KMS-11 (cell line): ENCODE measurements at regions not wholly inside any gene's neighbourhood (a gene's known extent, or its start where the extent isn't known, plus 50 kb on each side); places are given as distances from the start of the nearest gene placed in this dataset.

Source experiments
- H2AFZ ChIP-seq: fragments of 200-600 bp; sonication (generic); 2 replicates; pipeline ENCODE4 v1.6.1; 2016; ENCODE audit warnings: antibody characterized with exemption, mixed run types, low read depth
- H3K27ac ChIP-seq: fragments of 200-600 bp; sonication (generic); 2 replicates; pipeline ENCODE4 v1.6.1; 2016; ENCODE audit warnings: mild to moderate bottlenecking, mixed run types
- H3K27me3 ChIP-seq: fragments of 200-600 bp; sonication (generic); 2 replicates; pipeline ENCODE4 v1.6.1; 2017; ENCODE audit warnings: mild to moderate bottlenecking, low read depth, mixed run types, moderate library complexity; ENCODE audit not compliant: insufficient read depth
- H3K36me3 ChIP-seq: fragments of 200-600 bp; sonication (generic); 2 replicates; pipeline ENCODE4 v1.6.1; 2017; ENCODE audit warnings: mild to moderate bottlenecking, mixed run types; ENCODE audit not compliant: insufficient read depth
- H3K4me1 ChIP-seq: fragments of 200-600 bp; sonication (generic); 2 replicates; pipeline ENCODE4 v1.6.1; 2016; ENCODE audit warnings: mild to moderate bottlenecking, low read depth, mixed run types; ENCODE audit not compliant: poor library complexity, severe bottlenecking
- H3K4me2 ChIP-seq: fragments of 200-600 bp; sonication (generic); 2 replicates; pipeline ENCODE4 v1.7.0; 2016; ENCODE audit warnings: mild to moderate bottlenecking, mixed run types
- H3K4me3 ChIP-seq: fragments of 200-600 bp; sonication (generic); IDR thresholded peaks from 2 replicates; pipeline ENCODE4 v1.6.1; 2017; ENCODE audit warnings: low read depth, low read length, mixed read lengths; ENCODE audit not compliant: insufficient read depth
- H3K79me2 ChIP-seq: fragments of 200-600 bp; sonication (generic); 2 replicates; pipeline ENCODE4 v1.6.1; 2016; ENCODE audit warnings: low read depth, mixed run types; ENCODE audit not compliant: insufficient read depth
- H3K9ac ChIP-seq: fragments of 200-600 bp; sonication (generic); 2 replicates; pipeline ENCODE4 v1.6.1; 2016; ENCODE audit warnings: mild to moderate bottlenecking, mixed run types
- H4K20me1 ChIP-seq: fragments of 200-600 bp; sonication (generic); 2 replicates; pipeline ENCODE4 v1.6.1; 2016; ENCODE audit warnings: mild to moderate bottlenecking, mixed run types; ENCODE audit not compliant: insufficient read depth
- TF ChIP-seq, protein P1 (sequence below): fragments of 200-600 bp; sonication (generic); conservative IDR thresholded peaks from 2 replicates; pipeline ENCODE4 v1.6.1; 2017; ENCODE audit warnings: low read depth, mild to moderate bottlenecking, antibody characterized with exemption, low read length, moderate library complexity, mixed read lengths

DNA sequence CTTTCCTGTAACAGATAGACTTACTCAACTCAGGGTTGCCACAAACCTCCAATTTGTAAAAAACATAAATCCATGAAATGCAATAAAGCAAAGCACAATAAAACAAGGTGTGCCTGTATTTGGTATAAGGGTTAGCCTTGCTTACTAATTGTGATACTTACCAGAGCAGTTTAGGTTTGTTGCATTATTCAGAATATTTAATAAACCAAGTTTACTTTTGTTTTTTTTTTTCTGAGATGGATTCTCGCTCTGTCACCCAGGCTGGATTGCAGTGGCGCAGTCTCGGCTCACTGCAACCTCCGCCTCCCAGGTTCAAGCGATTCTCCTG is 79.6 kb downstream of the SEC61G start:
- Histone ChIP-seq H4K20me1 (no peaks in the 10 kb centered on the region), H3K4me2 (no peak overlapping the region), H3K4me1 (no peaks in the 10 kb centered on the region), H3K27ac (no peak overlapping the region), H3K27me3 (no peaks in the 10 kb centered on the region), H3K4me3 (no peak overlapping the region), H3K79me2 (no peaks in the 10 kb centered on the region), H3K36me3 (no peaks in the 10 kb centered on the region), H2AFZ (no peak overlapping the region), H3K9ac (no peak overlapping the region)
- TF ChIP-seq, protein P1, sequence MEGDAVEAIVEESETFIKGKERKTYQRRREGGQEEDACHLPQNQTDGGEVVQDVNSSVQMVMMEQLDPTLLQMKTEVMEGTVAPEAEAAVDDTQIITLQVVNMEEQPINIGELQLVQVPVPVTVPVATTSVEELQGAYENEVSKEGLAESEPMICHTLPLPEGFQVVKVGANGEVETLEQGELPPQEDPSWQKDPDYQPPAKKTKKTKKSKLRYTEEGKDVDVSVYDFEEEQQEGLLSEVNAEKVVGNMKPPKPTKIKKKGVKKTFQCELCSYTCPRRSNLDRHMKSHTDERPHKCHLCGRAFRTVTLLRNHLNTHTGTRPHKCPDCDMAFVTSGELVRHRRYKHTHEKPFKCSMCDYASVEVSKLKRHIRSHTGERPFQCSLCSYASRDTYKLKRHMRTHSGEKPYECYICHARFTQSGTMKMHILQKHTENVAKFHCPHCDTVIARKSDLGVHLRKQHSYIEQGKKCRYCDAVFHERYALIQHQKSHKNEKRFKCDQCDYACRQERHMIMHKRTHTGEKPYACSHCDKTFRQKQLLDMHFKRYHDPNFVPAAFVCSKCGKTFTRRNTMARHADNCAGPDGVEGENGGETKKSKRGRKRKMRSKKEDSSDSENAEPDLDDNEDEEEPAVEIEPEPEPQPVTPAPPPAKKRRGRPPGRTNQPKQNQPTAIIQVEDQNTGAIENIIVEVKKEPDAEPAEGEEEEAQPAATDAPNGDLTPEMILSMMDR = no peak

GRCh38 chr7:54678763-54679489 is 80.1 kb downstream of the SEC61G start:
- Histone ChIP-seq H2AFZ (no peak overlapping the region), H3K27ac (no peak overlapping the region), H3K9ac (no peak overlapping the region), H4K20me1 (no peaks in the 10 kb centered on the region), H3K27me3 (no peaks in the 10 kb centered on the region), H3K4me3 (no peak overlapping the region), H3K36me3 (no peaks in the 10 kb centered on the region), H3K4me1 (no peaks in the 10 kb centered on the region), H3K79me2 (no peaks in the 10 kb centered on the region), H3K4me2 (no peak overlapping the region)
- TF ChIP-seq, protein P1 = no peak

DNA sequence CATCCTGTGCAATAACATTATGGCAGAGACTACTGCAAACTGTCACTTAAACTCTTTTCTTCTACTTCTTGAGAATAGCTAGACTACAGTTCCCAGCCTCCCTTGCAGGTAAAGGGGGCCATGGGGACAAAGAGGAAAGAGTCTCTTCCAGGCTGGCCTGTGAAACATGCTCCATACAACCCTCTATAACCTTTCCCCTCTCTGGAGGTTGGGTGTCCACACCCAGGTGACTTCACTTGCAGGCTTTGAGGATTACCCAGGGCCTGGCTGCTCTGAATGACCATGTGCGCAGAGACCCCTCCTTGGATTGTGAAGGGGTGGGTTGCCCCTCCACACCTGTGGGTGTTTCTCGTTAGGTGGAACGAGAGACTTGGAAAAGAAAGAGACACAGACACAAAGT is 84.1 kb downstream of the SEC61G start:
- Histone ChIP-seq H3K4me3 (no peak overlapping the region), H2AFZ (no peak overlapping the region), H3K4me1 (no peaks in the 10 kb centered on the region), H3K27ac (no peak overlapping the region), H4K20me1 (no peaks in the 10 kb centered on the region), H3K36me3 (no peaks in the 10 kb centered on the region), H3K9ac (no peak overlapping the region), H3K27me3 (no peaks in the 10 kb centered on the region), H3K4me2 (no peak overlapping the region), H3K79me2 (no peaks in the 10 kb centered on the region)
- TF ChIP-seq, protein P1 = no peak

DNA sequence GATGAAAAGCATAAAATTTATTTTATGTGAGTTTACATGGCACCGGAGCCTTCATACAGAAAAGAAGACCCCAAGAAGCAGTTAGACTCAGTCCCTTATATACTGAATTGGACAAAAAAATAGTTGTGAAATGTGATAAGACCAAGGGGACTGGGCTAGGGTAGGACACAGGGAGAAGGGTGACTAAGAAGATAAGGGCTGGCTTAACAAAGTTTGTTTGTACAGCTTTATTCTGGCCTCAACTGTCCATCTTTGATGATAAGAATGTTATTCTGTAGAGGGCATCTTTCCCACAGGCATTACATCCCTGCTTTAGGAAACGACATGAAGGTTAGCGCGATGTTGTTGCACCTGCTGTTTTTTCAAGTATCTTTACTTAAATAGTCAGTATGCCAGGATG is 86.5 kb downstream of the SEC61G start:
- TF ChIP-seq, protein P1 = no peak
- Histone ChIP-seq H3K4me3 (no peak overlapping the region), H2AFZ (no peak overlapping the region), H3K4me1 (no peaks in the 10 kb centered on the region), H4K20me1 (no peaks in the 10 kb centered on the region), H3K36me3 (no peaks in the 10 kb centered on the region), H3K27ac (no peak overlapping the region), H3K79me2 (no peaks in the 10 kb centered on the region), H3K9ac (no peak overlapping the region), H3K27me3 (no peaks in the 10 kb centered on the region), H3K4me2 (no peak overlapping the region)
